ENCODE measurements at regions not wholly inside any gene's neighbourhood (a gene's known extent, or its start where the extent isn't known, plus 50 kb on each side); places are given as distances from the start of the nearest gene placed in this dataset.

GRCh38 chr6:126546541-126547120, 206.7 kb downstream of the CENPW start:
- Histone ChIP-seq H2BK120ac (ENCODE audit: low read depth, low read length, poor library complexity, severe bottlenecking) (no peak overlapping the region), H3K9me3 (ENCODE audit: control insufficient read depth, low read depth, low read length) (no peaks in the 10 kb centered on the region), H2AFZ (ENCODE audit: low read length) (no peak overlapping the region), H3K23me2 (ENCODE audit: insufficient read length, low read depth, low read length, poor library complexity, severe bottlenecking) (no peaks in the 10 kb centered on the region), H3K56ac (ENCODE audit: insufficient read length, low read depth, low read length) (no peak overlapping the region), H4K5ac (ENCODE audit: insufficient read length, low read depth, low read length) (no peak overlapping the region), H2BK20ac (ENCODE audit: low read depth, low read length, poor library complexity, severe bottlenecking) (no peak overlapping the region), H3K4ac (ENCODE audit: low read depth, low read length) (no peak overlapping the region), H3K27ac (ENCODE audit: insufficient read length, low read depth, low read length) (no peak overlapping the region), H3K9ac (ENCODE audit: extremely low read depth, insufficient read length, low read length) (no peak overlapping the region), H2BK15ac (ENCODE audit: low read depth, low read length) (no peak overlapping the region), H2AK5ac (ENCODE audit: insufficient read length, low read length) (no peak overlapping the region), H3K14ac (ENCODE audit: insufficient read depth, low read length) (no peak overlapping the region), H3K18ac (ENCODE audit: insufficient read length, low read depth, low read length) (no peak overlapping the region), H2BK12ac (ENCODE audit: insufficient read length, low read depth, low read length) (no peak overlapping the region), H2BK5ac (ENCODE audit: insufficient read length, low read length) (no peak overlapping the region), H3K79me2 (ENCODE audit: insufficient read depth, low read length) (no peaks in the 10 kb centered on the region), H4K8ac (replicated peaks; ENCODE audit: insufficient read length, low read depth, low read length) (no peak overlapping the region), H3K23ac (ENCODE audit: insufficient read length, low read depth, low read length) (no peak overlapping the region), H3K79me1 (ENCODE audit: insufficient read depth, low read depth, low read length, poor library complexity, severe bottlenecking) (no peaks in the 10 kb centered on the region), H4K20me1 (ENCODE audit: control insufficient read depth, insufficient read depth, insufficient read length) (no peaks in the 10 kb centered on the region), H4K91ac (ENCODE audit: insufficient read length, low read depth, low read length) (no peak overlapping the region), H3K27me3 (ENCODE audit: insufficient read depth, low read length) (no peaks in the 10 kb centered on the region), H3K4me1 (ENCODE audit: insufficient read depth, low read length) (no peaks in the 10 kb centered on the region; the same call in 1 of the 2 replicates), H3K4me2 (ENCODE audit: insufficient read depth, insufficient read length, low read length) (no peak overlapping the region), H3T11ph (ENCODE audit: low read length) (no peak overlapping the region)
- Mint-ChIP-seq H3K4me3 (no peak overlapping the region), H3K4me1 (peaks cover 5 to 19% of the 10 kb centered on the region in 2 experiments; a peak in 3 of 4 replicates), H3K27me3 (ENCODE audit: low read depth) (no peaks in the 10 kb centered on the region), H3K27ac (no peak overlapping the region), H3K36me3 (ENCODE audit: insufficient read depth in 1 of 3, low read depth in 3 of 3) (peaks cover 0 to 18% (median 2%) of the 10 kb centered on the region in 3 experiments; a peak in 5 of 7 replicates), H3K9me3 (peaks cover 11 to 19% of the 10 kb centered on the region in 2 experiments)
- no CpG with 5 or more reads among the region's 1 CpG for WGBS (ENCODE audit: extremely low coverage, insufficient read length, low lambda C conversion rate)
- TF ChIP-seq, protein P1, sequence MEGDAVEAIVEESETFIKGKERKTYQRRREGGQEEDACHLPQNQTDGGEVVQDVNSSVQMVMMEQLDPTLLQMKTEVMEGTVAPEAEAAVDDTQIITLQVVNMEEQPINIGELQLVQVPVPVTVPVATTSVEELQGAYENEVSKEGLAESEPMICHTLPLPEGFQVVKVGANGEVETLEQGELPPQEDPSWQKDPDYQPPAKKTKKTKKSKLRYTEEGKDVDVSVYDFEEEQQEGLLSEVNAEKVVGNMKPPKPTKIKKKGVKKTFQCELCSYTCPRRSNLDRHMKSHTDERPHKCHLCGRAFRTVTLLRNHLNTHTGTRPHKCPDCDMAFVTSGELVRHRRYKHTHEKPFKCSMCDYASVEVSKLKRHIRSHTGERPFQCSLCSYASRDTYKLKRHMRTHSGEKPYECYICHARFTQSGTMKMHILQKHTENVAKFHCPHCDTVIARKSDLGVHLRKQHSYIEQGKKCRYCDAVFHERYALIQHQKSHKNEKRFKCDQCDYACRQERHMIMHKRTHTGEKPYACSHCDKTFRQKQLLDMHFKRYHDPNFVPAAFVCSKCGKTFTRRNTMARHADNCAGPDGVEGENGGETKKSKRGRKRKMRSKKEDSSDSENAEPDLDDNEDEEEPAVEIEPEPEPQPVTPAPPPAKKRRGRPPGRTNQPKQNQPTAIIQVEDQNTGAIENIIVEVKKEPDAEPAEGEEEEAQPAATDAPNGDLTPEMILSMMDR (conservative IDR thresholded peaks at IDR 0.05): no peak
- DNase-seq: no peak

Data from H9 (cell line).